ENCODE measurements at regions not wholly inside any gene's neighbourhood (a gene's known extent, or its start where the extent isn't known, plus 50 kb on each side); places are given as distances from the start of the nearest gene placed in this dataset.

DNA sequence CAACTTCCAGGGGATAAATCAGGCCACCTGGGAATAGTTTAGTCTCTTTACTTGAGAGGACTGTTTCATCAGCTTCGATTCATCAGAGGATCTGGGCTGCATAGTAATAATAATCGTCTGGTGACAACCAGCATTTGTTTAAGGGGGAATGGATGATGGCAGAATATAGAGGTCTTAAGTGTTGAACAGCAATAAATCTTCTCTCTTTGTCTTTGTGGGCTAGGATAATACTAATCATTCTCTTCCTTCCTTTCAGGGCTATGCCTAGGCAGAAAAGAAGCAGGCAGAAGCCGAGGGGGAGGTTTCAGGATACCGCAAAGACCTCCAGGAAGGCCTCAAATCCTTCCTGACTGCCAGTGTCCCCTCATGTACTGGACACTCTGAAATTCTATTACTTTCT is 150.4 kb upstream of the GAREM1 start:
- TF ChIP-seq, protein P1, sequence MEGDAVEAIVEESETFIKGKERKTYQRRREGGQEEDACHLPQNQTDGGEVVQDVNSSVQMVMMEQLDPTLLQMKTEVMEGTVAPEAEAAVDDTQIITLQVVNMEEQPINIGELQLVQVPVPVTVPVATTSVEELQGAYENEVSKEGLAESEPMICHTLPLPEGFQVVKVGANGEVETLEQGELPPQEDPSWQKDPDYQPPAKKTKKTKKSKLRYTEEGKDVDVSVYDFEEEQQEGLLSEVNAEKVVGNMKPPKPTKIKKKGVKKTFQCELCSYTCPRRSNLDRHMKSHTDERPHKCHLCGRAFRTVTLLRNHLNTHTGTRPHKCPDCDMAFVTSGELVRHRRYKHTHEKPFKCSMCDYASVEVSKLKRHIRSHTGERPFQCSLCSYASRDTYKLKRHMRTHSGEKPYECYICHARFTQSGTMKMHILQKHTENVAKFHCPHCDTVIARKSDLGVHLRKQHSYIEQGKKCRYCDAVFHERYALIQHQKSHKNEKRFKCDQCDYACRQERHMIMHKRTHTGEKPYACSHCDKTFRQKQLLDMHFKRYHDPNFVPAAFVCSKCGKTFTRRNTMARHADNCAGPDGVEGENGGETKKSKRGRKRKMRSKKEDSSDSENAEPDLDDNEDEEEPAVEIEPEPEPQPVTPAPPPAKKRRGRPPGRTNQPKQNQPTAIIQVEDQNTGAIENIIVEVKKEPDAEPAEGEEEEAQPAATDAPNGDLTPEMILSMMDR (IDR thresholded peaks at IDR 0.05; ENCODE audit: partially characterized antibody, unreplicated experiment), result no peak
- no peaks in the 10 kb centered on the region for H3K4me1 Mint-ChIP-seq (ENCODE audit: low read depth, unreplicated experiment)
- H3K36me3 Mint-ChIP-seq (ENCODE audit: unreplicated experiment), result no peaks in the 10 kb centered on the region
- no peak overlapping the region for H3K4me3 Mint-ChIP-seq (ENCODE audit: unreplicated experiment)
- no peak for DNase-seq
- no peaks in the 10 kb centered on the region for H3K27me3 Mint-ChIP-seq (ENCODE audit: unreplicated experiment)
- no peak overlapping the region for H3K27ac Mint-ChIP-seq (ENCODE audit: unreplicated experiment)
- H3K9me3 Mint-ChIP-seq (ENCODE audit: unreplicated experiment), result no peaks in the 10 kb centered on the region

GRCh38 chr18:32618546-32618945 is 147.9 kb upstream of the GAREM1 start:
- TF ChIP-seq, protein P1 (IDR thresholded peaks at IDR 0.05; ENCODE audit: partially characterized antibody, unreplicated experiment), result no peak
- Mint-ChIP-seq H3K27ac (ENCODE audit: unreplicated experiment) (no peak overlapping the region), H3K4me3 (ENCODE audit: unreplicated experiment) (no peak overlapping the region), H3K27me3 (ENCODE audit: unreplicated experiment) (no peaks in the 10 kb centered on the region), H3K9me3 (ENCODE audit: unreplicated experiment) (no peaks in the 10 kb centered on the region), H3K36me3 (ENCODE audit: unreplicated experiment) (no peaks in the 10 kb centered on the region), H3K4me1 (ENCODE audit: low read depth, unreplicated experiment) (no peaks in the 10 kb centered on the region)
- no peak for DNase-seq

DNA sequence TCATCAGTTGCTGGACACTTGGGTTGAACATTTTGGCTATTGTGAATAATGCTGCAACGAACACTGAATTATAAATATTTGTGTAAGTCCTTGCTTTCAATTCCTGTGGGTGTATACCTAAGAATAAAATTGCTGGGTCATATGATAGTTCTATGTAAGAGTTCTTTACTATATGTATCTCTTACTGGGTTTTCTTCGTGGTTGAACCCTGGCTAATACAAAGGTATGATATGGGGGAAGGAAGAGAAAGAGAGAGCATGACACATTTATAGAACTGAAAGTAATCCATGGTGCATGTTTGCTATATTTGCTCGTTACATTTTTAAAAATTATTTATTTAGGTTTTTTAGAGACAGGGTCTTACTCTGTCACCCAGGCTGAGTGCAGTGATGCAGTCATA is 143.1 kb upstream of the GAREM1 start:
- Mint-ChIP-seq H3K27me3 (ENCODE audit: unreplicated experiment) (no peaks in the 10 kb centered on the region), H3K4me3 (ENCODE audit: unreplicated experiment) (no peak overlapping the region), H3K4me1 (ENCODE audit: low read depth, unreplicated experiment) (peaks cover 2% of the 10 kb centered on the region), H3K27ac (ENCODE audit: unreplicated experiment) (no peak overlapping the region), H3K36me3 (ENCODE audit: unreplicated experiment) (no peaks in the 10 kb centered on the region), H3K9me3 (ENCODE audit: unreplicated experiment) (no peaks in the 10 kb centered on the region)
- DNase-seq, result no peak
- TF ChIP-seq, protein P1 (IDR thresholded peaks at IDR 0.05; ENCODE audit: partially characterized antibody, unreplicated experiment), result no peak

GRCh38 chr18:32612651-32613050 is 142.0 kb upstream of the GAREM1 start:
- Mint-ChIP-seq H3K27me3 (ENCODE audit: unreplicated experiment) (no peaks in the 10 kb centered on the region), H3K36me3 (ENCODE audit: unreplicated experiment) (no peaks in the 10 kb centered on the region), H3K27ac (ENCODE audit: unreplicated experiment) (no peak overlapping the region), H3K4me1 (ENCODE audit: low read depth, unreplicated experiment) (peaks cover 2% of the 10 kb centered on the region), H3K4me3 (ENCODE audit: unreplicated experiment) (no peak overlapping the region), H3K9me3 (ENCODE audit: unreplicated experiment) (no peaks in the 10 kb centered on the region)
- TF ChIP-seq, protein P1 (IDR thresholded peaks at IDR 0.05; ENCODE audit: partially characterized antibody, unreplicated experiment), result no peak
- no peak for DNase-seq

DNA sequence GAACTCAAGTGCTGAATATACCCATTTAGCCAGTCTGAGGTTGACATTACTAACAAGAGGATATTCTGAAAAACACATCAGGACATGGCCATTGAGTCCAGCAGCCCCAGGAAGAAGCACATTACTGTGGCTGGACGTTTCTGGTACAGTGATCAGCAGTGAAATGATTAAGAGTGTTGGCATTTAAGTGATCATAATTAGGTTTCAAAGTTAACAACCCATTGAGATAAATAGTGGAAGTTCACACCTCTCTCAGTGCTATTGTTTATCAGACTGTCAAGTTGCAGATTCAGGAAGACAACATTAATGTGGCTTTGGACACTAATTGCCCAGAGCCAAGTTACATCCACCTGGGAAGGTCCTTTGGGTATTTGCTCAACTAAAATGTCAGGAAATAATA is 139.5 kb upstream of the GAREM1 start:
- TF ChIP-seq, protein P1 (IDR thresholded peaks at IDR 0.05; ENCODE audit: partially characterized antibody, unreplicated experiment), result no peak
- Mint-ChIP-seq H3K4me3 (ENCODE audit: unreplicated experiment) (no peak overlapping the region), H3K27me3 (ENCODE audit: unreplicated experiment) (no peaks in the 10 kb centered on the region), H3K27ac (ENCODE audit: unreplicated experiment) (no peak overlapping the region), H3K36me3 (ENCODE audit: unreplicated experiment) (no peaks in the 10 kb centered on the region), H3K9me3 (ENCODE audit: unreplicated experiment) (no peaks in the 10 kb centered on the region), H3K4me1 (ENCODE audit: low read depth, unreplicated experiment) (peaks cover 2% of the 10 kb centered on the region)
- DNase-seq, result no peak
